HCT116 (cell line): ENCODE measurements at regions not wholly inside any gene's neighbourhood (a gene's known extent, or its start where the extent isn't known, plus 50 kb on each side); places are given as distances from the start of the nearest gene placed in this dataset.

Source experiments
- ATAC-seq: fragments of 200-7000 bp; cut with Tn5 transposase; 2 replicates; pipeline ENCODE4 v1.9.1; 2020; ENCODE audit warnings: mild to moderate bottlenecking, moderate library complexity
- BruUV-seq: library from RNA; stranded (reverse); fragments of 400-500 nt; replicated peaks from 2 replicates; lab custom pipeline; 2021; lab: Mats Ljungman, UMichigan
- CTCF ChIA-PET: fragments of 300-600 bp; sonication (Branson Sonifier 250); formaldehyde crosslinking; loops from one replicate; lab custom pipeline; 2021; ENCODE audit warnings: antibody characterized with exemption; lab: Charles Lee
- POLR2A ChIA-PET: fragments of 300-600, 350-600 bp; sonication (Branson Sonifier 250); formaldehyde crosslinking; loops from one replicate; lab custom pipeline; 2021; ENCODE audit warnings: antibody characterized with exemption; lab: Charles Lee
- RAD21 ChIA-PET, 2 experiments: fragments of 300-600 bp; sonication (Branson Sonifier 250); formaldehyde crosslinking; loops; one replicate each; lab custom pipeline; 2023; ENCODE audit warnings: low total read pairs in 2 of 2; ENCODE audit not compliant: uncharacterized antibody in 2 of 2, unreplicated experiment in 2 of 2, low non-redundant PET in 1 of 2; lab: Charles Lee
- DNase-seq: peaks from one replicate; pipeline ENCODE4 v3.0.0-alpha.2; 2010; ENCODE audit warnings: low read depth, low spot score
- H2AFZ ChIP-seq: fragments of 200-600 bp; shearing (Covaris generic), sonication (generic); 2 replicates; pipeline ENCODE4 v1.6.1; 2017; ENCODE audit warnings: low read depth, mixed run types, mixed read lengths, antibody characterized with exemption, low read length; ENCODE audit not compliant: poor library complexity, severe bottlenecking
- H3K27ac ChIP-seq: 2 replicates; pipeline ENCODE4 v1.5.1; 2012; ENCODE audit warnings: low read depth, low read length
- H3K27me3 ChIP-seq: fragments of 200-600 bp; sonication (generic); 2 replicates; pipeline ENCODE4 v1.6.1; 2016; ENCODE audit warnings: mixed run types, low read length, mixed read lengths; ENCODE audit not compliant: insufficient read depth
- H3K36me3 ChIP-seq, 2 experiments: fragments of 200-500 bp in 1 of 2; fragments of 200-600 bp in 1 of 2; sonication (Bioruptor generic) in 1 of 2; sonication (generic) in 1 of 2; 2 replicates each; pipeline versions ENCODE4 v1.5.1 to v1.6.1; 2014 to 2016; ENCODE audit warnings: low read length in 2 of 2, inconsistent platforms in 1 of 2, mixed read lengths in 1 of 2, mixed run types in 1 of 2; ENCODE audit not compliant: insufficient read depth in 2 of 2, control insufficient read depth in 1 of 2
- H3K4me1 ChIP-seq, 2 experiments: fragments of 200-600 bp in 1 of 2; sonication (generic) in 1 of 2; 2 replicates each; pipeline versions ENCODE4 v1.5.1 to v1.6.1; 2012 to 2017; ENCODE audit warnings: low read length in 2 of 2, inconsistent platforms in 1 of 2, mild to moderate bottlenecking in 1 of 2, mixed read lengths in 1 of 2, mixed run types in 1 of 2, moderate library complexity in 1 of 2; ENCODE audit not compliant: insufficient read depth in 2 of 2, control insufficient read depth in 1 of 2
- H3K4me2 ChIP-seq: fragments of 200-600 bp; sonication (generic); 2 replicates; pipeline ENCODE4 v1.6.1; 2017; ENCODE audit warnings: mixed run types, low read length, mixed read lengths
- H3K4me3 ChIP-seq, 2 experiments: fragments of 200-600 bp in 1 of 2; sonication (generic) in 1 of 2; replicated peaks in 1 of 2; 2 replicates each; pipeline ENCODE4 v1.5.1; 2011 to 2016; ENCODE audit warnings: low read length in 2 of 2, control low read depth in 1 of 2, low read depth in 1 of 2, mild to moderate bottlenecking in 1 of 2, mixed read lengths in 1 of 2, mixed run types in 1 of 2
- H3K79me2 ChIP-seq: fragments of 200-600 bp; sonication (generic); 2 replicates; pipeline ENCODE4 v1.6.1; 2017; ENCODE audit warnings: mild to moderate bottlenecking, mixed run types, low read length, moderate library complexity, mixed read lengths; ENCODE audit not compliant: insufficient read depth
- H3K9ac ChIP-seq: fragments of 200-600 bp; sonication (generic); 2 replicates; pipeline ENCODE4 v1.6.1; 2016; ENCODE audit warnings: low read length, mixed read lengths
- H3K9me2 ChIP-seq: fragments of 200-600 bp; sonication (generic), shearing (Covaris generic); 2 replicates; pipeline ENCODE4 v1.6.1; 2017; ENCODE audit warnings: mixed run types, mild to moderate bottlenecking, moderate library complexity; ENCODE audit not compliant: insufficient read depth
- H3K9me3 ChIP-seq, 2 experiments: fragments of 200-500 bp in 1 of 2; fragments of 200-600 bp in 1 of 2; sonication (Bioruptor generic) in 1 of 2; sonication (generic) in 1 of 2; 2 replicates each; pipeline ENCODE4 v1.6.1; 2014 to 2017; ENCODE audit warnings: low read length in 2 of 2, mixed read lengths in 2 of 2, inconsistent platforms in 1 of 2, low read depth in 1 of 2, mild to moderate bottlenecking in 1 of 2, mixed run types in 1 of 2, moderate library complexity in 1 of 2; ENCODE audit not compliant: control insufficient read depth in 1 of 2, insufficient read depth in 1 of 2
- H4K20me1 ChIP-seq: fragments of 200-600 bp; sonication (generic), shearing (Covaris generic); 2 replicates; pipeline ENCODE4 v1.6.1; 2017; ENCODE audit warnings: mixed run types, mild to moderate bottlenecking, moderate library complexity; ENCODE audit not compliant: insufficient read depth
- CBX3 ChIP-seq: IDR thresholded peaks from 2 replicates; pipeline ENCODE4 v1.6.1; 2012; ENCODE audit warnings: low read depth
- CEBPB ChIP-seq: IDR thresholded peaks from 2 replicates; pipeline ENCODE4 v1.6.1; 2012; ENCODE audit warnings: low read depth
- EGR1 ChIP-seq: IDR thresholded peaks from 2 replicates; pipeline ENCODE4 v1.6.1; 2012; ENCODE audit warnings: low read depth
- ELF1 ChIP-seq: IDR thresholded peaks from 2 replicates; pipeline ENCODE4 v1.6.1; 2012; ENCODE audit warnings: low read depth, borderline replicate concordance
- EZH2 ChIP-seq: fragments of 200-600 bp; sonication (generic); IDR thresholded peaks from 2 replicates; pipeline ENCODE4 v1.6.1; 2017; ENCODE audit warnings: antibody characterized with exemption, mixed run types
- FOSL1 ChIP-seq: IDR thresholded peaks from 2 replicates; pipeline ENCODE4 v1.6.1; 2012; ENCODE audit warnings: low read depth
- JUND ChIP-seq: IDR thresholded peaks from 2 replicates; pipeline ENCODE4 v1.6.1; 2012
- POLR2AphosphoS5 ChIP-seq: IDR thresholded peaks from 2 replicates; pipeline ENCODE4 v1.6.1; 2011; ENCODE audit warnings: mild to moderate bottlenecking, low read depth, low read length, moderate library complexity
- RAD21 ChIP-seq: IDR thresholded peaks from 2 replicates; pipeline ENCODE4 v1.6.1; 2012; ENCODE audit warnings: low read depth, mild to moderate bottlenecking
- SIN3A ChIP-seq: IDR thresholded peaks from 2 replicates; pipeline ENCODE4 v1.6.1; 2012; ENCODE audit warnings: low read depth
- SP1 ChIP-seq: IDR thresholded peaks from 2 replicates; pipeline ENCODE4 v1.6.1; 2012; ENCODE audit warnings: low read depth
- SRF ChIP-seq: IDR thresholded peaks from 2 replicates; pipeline ENCODE4 v1.6.1; 2012; ENCODE audit warnings: low read depth
- TCF7L2 ChIP-seq: IDR thresholded peaks from 2 replicates; pipeline ENCODE4 v1.7.0; 2011; ENCODE audit warnings: borderline replicate concordance, inconsistent platforms; ENCODE audit not compliant: insufficient read depth, insufficient read length; ENCODE audit errors: extremely low read depth
- YY1 ChIP-seq: IDR thresholded peaks from 2 replicates; pipeline ENCODE4 v1.6.1; 2011; ENCODE audit warnings: low read length, low read depth, moderate library complexity, mild to moderate bottlenecking; ENCODE audit not compliant: insufficient replicate concordance; ENCODE audit errors: extremely low read depth
- ZFX ChIP-seq: fragments of 450-650 bp; IDR thresholded peaks from 2 replicates; pipeline ENCODE4 v1.6.1; 2017
- intact Hi-C: fragments of 100-400 bp; cut with micrococcal nuclease; formaldehyde crosslinking; loops from 2 replicates; pipeline ENCODE4 v1.10.0; 2022
- TF ChIP-seq, protein P1 (sequence below): IDR thresholded peaks from 2 replicates; pipeline ENCODE4 v1.6.1; 2012
- TF ChIP-seq, protein P2 (sequence below): IDR thresholded peaks from 2 replicates; pipeline ENCODE4 v1.6.1; 2011; ENCODE audit warnings: mild to moderate bottlenecking, low read length, moderate library complexity; ENCODE audit not compliant: insufficient replicate concordance; ENCODE audit errors: extremely low read depth
- TF ChIP-seq, protein P3 (sequence below): IDR thresholded peaks from 2 replicates; pipeline ENCODE4 v1.6.1; 2012; ENCODE audit warnings: low read depth
- TF ChIP-seq, protein P4 (sequence below), 3 experiments: fragments of 200-600 bp in 1 of 3; sonication (generic) in 1 of 3; IDR thresholded peaks in 2 of 3; conservative IDR thresholded peaks in 1 of 3; 2 replicates each; pipeline ENCODE4 v1.5.1; 2012 to 2017; ENCODE audit warnings: low read depth in 2 of 3, low read length in 2 of 3, antibody characterized with exemption in 1 of 3, borderline replicate concordance in 1 of 3, control low read depth in 1 of 3, mild to moderate bottlenecking in 1 of 3, mixed read lengths in 1 of 3, mixed run types in 1 of 3, moderate library complexity in 1 of 3; ENCODE audit not compliant: insufficient read depth in 1 of 3
- TF ChIP-seq, protein P5 (sequence below): IDR thresholded peaks from 2 replicates; pipeline ENCODE4 v1.6.1; 2012

DNA sequence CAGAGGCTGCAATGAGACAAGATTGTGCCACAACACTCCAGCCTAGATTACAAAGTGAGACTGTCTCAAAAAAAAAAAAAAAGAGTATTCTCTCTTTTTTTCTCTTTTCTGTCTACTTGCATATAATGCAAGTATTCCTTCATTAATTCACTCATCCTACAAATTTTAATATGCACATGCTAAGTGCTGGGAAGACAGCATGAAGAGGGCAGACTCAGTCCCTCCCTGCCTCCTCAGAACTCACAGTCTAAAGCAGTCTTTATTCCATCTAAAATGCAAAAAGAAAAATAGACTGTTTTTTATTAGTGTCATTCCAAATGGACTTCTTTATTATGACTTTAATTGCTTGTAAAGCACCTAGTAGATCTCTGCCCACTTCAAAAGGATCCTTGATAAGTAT lies 85.6 kb downstream of the NKX6-1 start:
- Histone ChIP-seq H3K27me3 (no peaks in the 10 kb centered on the region), H3K36me3 (no peaks in the 10 kb centered on the region), H3K4me1 (no peaks in the 10 kb centered on the region), H3K4me3 (no peak overlapping the region), H3K79me2 (no peaks in the 10 kb centered on the region), H2AFZ (no peak overlapping the region), H3K9me2 (no peaks in the 10 kb centered on the region), H3K4me2 (no peak overlapping the region), H3K9ac (no peak overlapping the region), H3K9me3 (no peaks in the 10 kb centered on the region), H3K27ac (no peak overlapping the region)
- no peak for DNase-seq
- ChIA-PET POLR2A (no interaction called here), RAD21 (no interaction called here)
- intact Hi-C loops = no loop called here
- no peak for ATAC-seq
- no TSS peak for BruUV-seq
- TF ChIP-seq, protein P1, sequence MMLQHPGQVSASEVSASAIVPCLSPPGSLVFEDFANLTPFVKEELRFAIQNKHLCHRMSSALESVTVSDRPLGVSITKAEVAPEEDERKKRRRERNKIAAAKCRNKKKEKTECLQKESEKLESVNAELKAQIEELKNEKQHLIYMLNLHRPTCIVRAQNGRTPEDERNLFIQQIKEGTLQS = no peak
- TF ChIP-seq ELF1 (no peak), EGR1 (no peak), SIN3A (no peak), CEBPB (no peak), CBX3 (no peak), TCF7L2 (no peak), FOSL1 (no peak), EZH2 (no peak), YY1 (no peak), RAD21 (no peak), SP1 (no peak), POLR2AphosphoS5 (no peak), SRF (no peak), JUND (no peak), ZFX (no peak)
- TF ChIP-seq, protein P2, sequence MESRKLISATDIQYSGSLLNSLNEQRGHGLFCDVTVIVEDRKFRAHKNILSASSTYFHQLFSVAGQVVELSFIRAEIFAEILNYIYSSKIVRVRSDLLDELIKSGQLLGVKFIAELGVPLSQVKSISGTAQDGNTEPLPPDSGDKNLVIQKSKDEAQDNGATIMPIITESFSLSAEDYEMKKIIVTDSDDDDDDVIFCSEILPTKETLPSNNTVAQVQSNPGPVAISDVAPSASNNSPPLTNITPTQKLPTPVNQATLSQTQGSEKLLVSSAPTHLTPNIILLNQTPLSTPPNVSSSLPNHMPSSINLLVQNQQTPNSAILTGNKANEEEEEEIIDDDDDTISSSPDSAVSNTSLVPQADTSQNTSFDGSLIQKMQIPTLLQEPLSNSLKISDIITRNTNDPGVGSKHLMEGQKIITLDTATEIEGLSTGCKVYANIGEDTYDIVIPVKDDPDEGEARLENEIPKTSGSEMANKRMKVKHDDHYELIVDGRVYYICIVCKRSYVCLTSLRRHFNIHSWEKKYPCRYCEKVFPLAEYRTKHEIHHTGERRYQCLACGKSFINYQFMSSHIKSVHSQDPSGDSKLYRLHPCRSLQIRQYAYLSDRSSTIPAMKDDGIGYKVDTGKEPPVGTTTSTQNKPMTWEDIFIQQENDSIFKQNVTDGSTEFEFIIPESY = no peak
- TF ChIP-seq, protein P3, sequence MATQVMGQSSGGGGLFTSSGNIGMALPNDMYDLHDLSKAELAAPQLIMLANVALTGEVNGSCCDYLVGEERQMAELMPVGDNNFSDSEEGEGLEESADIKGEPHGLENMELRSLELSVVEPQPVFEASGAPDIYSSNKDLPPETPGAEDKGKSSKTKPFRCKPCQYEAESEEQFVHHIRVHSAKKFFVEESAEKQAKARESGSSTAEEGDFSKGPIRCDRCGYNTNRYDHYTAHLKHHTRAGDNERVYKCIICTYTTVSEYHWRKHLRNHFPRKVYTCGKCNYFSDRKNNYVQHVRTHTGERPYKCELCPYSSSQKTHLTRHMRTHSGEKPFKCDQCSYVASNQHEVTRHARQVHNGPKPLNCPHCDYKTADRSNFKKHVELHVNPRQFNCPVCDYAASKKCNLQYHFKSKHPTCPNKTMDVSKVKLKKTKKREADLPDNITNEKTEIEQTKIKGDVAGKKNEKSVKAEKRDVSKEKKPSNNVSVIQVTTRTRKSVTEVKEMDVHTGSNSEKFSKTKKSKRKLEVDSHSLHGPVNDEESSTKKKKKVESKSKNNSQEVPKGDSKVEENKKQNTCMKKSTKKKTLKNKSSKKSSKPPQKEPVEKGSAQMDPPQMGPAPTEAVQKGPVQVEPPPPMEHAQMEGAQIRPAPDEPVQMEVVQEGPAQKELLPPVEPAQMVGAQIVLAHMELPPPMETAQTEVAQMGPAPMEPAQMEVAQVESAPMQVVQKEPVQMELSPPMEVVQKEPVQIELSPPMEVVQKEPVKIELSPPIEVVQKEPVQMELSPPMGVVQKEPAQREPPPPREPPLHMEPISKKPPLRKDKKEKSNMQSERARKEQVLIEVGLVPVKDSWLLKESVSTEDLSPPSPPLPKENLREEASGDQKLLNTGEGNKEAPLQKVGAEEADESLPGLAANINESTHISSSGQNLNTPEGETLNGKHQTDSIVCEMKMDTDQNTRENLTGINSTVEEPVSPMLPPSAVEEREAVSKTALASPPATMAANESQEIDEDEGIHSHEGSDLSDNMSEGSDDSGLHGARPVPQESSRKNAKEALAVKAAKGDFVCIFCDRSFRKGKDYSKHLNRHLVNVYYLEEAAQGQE = no peak
- TF ChIP-seq, protein P4, sequence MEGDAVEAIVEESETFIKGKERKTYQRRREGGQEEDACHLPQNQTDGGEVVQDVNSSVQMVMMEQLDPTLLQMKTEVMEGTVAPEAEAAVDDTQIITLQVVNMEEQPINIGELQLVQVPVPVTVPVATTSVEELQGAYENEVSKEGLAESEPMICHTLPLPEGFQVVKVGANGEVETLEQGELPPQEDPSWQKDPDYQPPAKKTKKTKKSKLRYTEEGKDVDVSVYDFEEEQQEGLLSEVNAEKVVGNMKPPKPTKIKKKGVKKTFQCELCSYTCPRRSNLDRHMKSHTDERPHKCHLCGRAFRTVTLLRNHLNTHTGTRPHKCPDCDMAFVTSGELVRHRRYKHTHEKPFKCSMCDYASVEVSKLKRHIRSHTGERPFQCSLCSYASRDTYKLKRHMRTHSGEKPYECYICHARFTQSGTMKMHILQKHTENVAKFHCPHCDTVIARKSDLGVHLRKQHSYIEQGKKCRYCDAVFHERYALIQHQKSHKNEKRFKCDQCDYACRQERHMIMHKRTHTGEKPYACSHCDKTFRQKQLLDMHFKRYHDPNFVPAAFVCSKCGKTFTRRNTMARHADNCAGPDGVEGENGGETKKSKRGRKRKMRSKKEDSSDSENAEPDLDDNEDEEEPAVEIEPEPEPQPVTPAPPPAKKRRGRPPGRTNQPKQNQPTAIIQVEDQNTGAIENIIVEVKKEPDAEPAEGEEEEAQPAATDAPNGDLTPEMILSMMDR (IDR thresholded peaks at IDR 0.05 in 2 of 3, conservative IDR thresholded peaks at IDR 0.05 in 1 of 3; ENCODE audit: borderline replicate concordance in 1 of 3, insufficient read depth in 1 of 3, low read depth in 2 of 3, low read length in 2 of 3) = no peak
- TF ChIP-seq, protein P5, sequence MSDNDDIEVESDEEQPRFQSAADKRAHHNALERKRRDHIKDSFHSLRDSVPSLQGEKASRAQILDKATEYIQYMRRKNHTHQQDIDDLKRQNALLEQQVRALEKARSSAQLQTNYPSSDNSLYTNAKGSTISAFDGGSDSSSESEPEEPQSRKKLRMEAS = no peak
- TF ChIP-seq, all 23 proteins: peak for 0
- CTCF ChIA-PET = no interaction called here
- no peaks in the 10 kb centered on the region for H4K20me1 ChIP-seq
